Activated naive CD4-positive, alpha-beta T cell (primary cell): ENCODE measurements at regions not wholly inside any gene's neighbourhood (a gene's known extent, or its start where the extent isn't known, plus 50 kb on each side); places are given as distances from the start of the nearest gene placed in this dataset.
"Not testable (repeated sequence)": the region's sequence is repeated elsewhere in the genome, so short reads cannot be mapped to it uniquely, and the experiment has no call there.

Source experiments
- DNase-seq, 4 experiments: peaks; one replicate each; lab custom pipeline; 2025; lab: John Stamatoyannopoulos, UW

DNA sequence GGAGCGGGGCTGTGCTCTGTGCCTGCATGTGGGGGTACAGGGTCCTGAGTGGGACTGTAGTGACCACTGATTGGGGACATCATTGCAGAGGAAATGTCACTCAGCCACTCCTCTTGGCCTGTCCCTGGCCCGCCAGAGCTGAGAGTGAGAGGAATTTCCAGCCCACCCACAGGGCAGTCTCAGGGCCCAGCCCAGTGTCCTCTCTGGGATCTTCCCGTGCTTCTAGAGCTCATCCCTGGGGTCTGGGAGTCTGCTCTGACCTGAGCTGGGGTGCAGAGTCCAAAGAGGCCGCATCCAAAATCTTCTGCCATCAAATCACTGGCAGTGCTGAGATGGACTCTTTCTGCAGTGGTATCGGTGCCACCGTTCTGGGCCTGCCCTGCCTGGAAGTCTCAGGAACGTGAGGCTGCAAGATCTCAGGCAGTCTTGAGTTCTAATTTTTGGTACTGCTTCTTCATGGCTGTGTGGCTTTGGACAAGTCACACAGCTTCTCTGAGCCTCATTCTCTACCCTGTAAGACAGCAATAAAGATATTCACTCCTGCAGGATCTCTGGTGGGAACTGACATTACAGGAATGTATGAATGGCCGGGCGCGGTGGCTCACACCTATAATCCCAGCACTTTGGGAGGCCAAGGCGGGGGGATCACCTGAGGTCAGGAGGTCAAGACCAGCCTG is 100.8 kb upstream of the TARDBP start:
- no peak for DNase-seq

DNA sequence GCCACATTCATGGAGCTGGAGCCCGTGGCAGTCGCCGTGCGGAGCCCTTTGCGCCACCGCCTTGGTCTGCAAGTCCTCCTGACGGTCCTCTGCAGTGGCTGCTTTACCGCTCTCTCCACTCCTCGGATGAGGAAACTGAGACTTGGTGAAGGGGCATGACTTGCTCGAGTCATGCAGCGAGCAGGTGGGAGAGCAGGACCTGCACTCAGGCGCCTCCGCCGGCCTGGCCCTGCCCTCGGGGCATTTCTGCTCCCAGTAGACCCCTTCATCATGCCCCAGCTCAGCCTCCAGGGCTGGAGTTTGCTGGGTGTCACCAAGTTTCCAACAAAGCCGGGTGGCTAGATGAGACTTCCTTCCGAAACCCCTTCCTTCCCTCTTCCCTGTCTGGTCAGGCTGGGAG is 100.0 kb upstream of the TARDBP start:
- no peak for DNase-seq

DNA sequence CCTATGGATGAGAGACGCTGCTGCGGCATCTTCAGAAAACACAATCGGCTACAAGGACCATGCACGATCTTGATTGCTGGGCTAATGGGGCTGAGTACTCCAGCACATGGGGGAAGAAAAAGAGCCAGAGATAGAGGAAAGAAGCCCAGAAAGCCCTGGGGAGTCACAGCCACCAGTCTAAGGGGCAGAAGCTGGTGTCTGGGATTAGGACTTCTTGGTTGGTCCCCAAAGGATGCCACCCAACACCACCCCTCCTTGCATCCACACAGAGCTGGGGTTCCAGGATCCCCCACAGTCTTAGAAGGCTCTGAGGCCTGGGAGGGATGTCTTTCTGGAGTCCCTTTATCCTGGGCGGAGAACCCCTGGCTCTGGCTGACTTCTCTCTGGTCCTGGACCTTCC is 98.4 kb upstream of the TARDBP start:
- no peak for DNase-seq

DNA sequence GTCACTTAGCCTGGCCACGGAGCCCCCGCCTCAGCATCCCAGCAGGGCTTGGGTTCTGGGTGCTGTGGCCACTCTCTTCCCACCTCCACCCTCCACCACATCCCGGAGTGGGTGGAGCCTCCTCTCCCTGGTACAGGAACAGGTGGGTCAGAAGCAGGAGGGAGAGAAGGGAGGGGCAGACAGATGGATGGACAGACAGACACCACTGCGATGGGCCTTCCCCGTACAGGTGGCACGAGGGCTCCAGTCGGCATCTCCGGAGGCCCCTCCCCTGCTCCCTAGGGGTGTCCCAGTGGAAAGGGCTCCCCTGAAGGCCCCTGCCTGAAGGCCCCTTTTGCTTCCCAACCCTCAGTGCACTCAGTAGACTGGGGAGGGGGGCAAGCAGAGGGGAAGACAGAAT is 96.9 kb upstream of the TARDBP start:
- no peak for DNase-seq

DNA sequence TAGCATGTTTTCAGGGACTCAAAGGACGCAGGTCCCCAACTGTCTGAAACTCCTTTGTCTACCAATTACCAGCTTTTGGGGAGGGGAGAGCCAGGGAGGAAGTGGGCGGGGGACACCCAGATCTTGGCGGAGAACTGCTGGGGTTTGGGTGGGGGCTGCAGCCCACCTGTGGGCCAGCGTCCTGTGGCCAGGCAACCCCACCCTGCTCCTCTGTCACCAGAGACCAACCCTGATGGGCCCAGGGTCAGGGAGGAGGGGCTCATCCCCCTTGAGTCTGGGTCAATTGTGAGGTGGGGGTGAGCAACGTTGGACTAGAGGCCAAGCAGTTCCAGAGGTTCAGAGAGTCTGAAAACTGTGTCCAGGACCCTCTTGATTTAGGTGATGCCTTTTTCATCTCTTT is 96.1 kb upstream of the TARDBP start:
- DNase-seq: no peak

DNA sequence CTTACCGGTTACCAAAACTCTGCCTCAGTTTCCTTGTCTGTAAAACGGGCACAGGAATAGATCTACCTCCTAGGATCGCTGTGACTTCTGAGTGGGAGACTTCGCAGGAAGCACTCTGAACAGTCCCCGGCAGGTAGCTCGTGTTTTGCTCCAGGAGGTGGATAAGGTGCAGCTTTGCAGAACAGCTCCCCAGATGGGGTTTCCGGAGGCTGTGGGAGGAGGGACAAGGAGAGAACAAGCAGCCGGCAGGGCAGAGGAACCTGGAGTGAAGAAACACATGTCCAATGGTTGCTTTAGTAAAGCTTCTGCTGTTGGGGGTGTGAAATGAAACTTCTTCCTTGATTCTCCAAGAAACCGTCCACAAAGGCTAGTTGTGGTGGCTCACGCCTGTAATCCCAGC is 95.5 kb upstream of the TARDBP start:
- no peak for DNase-seq

DNA sequence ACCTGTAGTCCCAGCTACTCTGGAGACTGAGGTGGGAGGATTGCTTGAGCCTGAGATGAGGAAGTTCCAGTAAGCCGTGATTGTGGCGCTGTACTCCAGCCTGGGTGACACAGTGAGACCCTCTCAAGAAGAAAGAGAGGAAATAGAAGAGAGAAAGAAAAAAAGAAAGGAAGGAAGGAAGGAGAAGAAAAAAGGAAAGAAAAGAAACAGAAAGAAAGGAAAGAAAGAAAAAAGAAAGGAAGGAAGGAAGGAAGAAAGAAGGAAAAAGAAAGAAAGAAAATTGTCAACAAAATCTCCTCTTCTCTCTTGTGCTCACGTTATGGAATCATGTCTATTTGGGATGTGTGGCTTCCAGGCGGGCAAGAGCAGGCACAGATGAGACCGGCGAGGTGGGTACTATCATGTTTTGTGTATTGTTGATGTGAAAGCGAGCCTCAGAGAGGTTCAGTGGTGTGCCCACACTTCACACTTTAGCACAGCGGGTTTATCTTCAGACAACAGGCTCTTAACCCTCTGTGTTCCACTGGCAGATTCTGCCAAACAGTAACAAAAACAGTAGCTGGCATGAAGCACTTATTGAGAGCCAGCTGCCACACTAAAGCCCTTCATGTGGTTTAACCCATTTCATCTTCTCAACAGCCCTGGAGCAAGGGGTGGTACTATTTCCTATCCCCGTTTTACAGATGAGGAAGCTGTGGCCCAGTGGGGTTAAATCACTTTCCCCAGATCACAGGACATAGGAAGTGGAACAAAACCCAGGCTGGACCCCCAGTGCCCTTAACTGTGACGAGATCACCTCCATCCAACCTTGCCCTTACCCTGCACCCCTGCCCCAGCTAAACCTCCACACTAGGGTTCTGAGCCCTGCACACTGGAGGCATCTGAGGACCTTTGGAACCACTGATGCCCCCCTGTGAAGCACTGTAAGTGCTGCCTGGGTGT is 94.7 kb upstream of the TARDBP start:
- DNase-seq: no peak

DNA sequence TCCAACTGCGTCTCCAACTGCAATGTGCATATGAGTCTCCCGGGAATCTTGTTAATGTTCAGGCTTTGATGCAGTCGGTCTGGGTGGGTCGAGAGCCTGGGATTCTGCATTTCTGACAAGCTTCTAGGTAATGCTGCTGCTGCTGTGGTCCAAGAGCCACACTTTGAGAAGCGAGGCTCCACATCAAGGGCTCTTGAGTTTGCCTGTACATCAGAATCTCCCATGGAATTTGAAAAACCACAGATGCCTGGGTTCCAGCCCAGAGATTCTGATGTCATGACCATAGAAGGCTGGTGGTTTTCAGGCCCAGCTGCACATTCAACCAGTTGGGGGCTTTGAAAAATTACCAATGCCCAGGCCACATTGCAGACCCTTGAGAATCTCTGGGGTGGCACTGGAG is 93.9 kb upstream of the TARDBP start:
- no peak for DNase-seq

DNA sequence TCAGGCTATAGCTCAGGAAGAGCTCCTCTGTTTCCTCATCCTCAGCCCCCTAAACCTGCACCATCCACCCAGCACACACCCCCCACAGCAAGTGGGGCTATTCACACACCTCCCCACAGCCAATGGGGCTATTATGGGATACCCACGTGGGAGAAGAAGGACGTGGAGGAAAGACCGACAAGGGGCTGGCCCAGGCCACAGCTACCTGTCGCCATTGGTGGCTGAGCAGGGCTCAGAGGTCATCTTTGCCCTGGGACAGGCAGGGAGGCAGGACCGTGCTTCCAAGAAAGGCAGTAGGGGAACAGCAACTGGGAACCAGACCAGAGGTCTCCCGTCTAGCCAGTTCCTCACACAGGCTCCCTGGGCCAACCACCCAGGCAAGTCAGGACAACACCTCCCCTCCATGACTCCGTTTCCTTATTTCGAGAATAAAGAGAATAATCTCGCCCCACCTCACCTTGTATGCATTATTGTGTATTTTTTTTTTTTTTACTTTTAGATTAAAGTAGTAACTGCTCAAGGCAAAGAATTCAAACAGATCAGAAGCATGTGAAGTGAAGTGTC is 92.3 kb upstream of the TARDBP start:
- no peak for DNase-seq

DNA sequence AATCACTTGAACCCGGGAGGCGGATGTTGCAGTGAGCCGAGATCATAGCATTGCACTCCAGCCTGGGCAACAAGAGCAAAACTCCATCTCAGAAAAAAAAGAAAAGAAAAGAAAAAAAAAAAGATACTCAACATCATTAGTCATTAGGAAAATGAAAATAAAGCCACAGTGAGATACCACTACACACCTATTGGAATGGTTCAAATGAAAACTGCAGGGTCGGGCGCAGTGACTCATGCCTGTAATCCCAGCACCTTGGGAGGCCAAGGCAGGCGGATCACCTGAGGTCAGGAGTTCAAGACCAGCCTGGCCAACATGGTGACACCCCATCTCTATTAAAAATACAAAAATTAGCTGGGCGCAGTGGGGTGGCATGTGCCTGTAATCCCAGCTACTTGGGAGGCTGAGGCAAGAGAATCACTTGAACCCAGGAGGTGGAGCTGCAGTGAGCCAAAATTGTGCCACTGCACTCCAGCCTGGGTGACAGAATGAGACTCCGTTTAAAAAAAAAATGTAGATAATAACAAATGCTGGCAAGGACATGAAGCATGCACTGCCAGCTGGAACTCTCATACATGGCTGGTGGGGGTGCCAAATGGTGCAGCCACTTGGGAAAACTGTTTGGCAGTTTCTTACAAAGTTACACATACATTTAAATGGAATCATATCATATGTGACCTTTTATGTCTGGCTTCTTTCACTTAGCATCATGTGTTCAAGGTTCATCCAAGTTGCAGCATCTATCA is 90.0 kb upstream of the TARDBP start:
- DNase-seq: not testable (repeated sequence)

DNA sequence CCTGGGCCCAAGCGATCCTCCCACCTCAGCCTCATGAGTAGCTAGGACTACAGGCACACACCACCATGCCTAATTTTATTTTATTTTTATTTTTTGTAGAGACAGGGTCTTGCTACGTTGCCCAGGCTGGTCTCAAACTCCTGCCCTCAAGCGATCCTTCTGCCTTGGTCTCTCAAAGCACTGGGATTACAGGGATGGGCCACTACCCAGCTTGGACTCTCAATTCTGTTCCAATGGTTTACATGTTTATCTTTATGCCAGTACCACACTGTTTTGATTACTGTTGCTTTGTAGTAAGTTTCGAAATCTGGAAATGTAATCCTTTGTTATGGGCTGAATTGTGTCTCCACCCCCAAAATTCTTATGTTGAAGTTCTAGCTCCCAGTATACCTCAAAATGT is 88.4 kb upstream of the TARDBP start:
- no peak for DNase-seq

DNA sequence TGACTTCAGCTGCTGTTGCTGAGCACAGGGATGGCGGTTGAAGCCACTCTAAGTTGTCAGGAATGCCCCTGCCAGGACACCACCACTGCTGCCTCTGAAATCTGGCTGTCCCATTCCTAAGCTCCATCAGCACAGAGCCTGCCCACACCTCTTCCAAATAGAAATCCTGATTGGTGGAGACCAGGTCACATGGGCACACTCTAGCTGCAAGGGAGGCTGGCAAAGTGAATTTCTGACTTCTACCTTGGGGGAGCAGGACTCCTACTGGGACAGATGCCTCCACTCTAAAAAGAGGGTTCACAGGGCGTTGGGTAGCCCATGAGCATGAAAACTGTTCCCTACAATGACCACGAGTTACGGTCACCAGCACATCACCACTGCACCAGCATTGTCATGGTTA is 83.8 kb upstream of the TARDBP start:
- DNase-seq: no peak

DNA sequence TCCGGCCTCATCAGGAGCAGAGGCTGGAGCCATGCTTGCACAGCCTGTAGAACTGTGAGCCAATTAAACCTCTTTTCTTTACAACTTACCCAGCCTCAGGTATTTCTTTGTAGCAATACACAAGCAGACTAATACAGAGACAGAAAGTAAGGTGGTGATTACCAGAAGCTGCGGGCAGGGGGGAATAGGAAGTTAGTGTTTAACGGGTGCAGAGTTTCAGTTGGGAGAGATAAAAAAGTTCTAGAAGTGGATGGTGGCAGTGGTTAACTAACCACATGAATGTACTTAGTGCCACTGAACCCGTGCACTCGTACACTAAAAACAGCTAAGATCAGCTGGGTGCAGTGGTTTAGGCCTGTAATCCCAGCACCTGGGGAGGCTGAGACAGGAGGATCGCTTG is 80.4 kb upstream of the TARDBP start:
- DNase-seq: no peak

DNA sequence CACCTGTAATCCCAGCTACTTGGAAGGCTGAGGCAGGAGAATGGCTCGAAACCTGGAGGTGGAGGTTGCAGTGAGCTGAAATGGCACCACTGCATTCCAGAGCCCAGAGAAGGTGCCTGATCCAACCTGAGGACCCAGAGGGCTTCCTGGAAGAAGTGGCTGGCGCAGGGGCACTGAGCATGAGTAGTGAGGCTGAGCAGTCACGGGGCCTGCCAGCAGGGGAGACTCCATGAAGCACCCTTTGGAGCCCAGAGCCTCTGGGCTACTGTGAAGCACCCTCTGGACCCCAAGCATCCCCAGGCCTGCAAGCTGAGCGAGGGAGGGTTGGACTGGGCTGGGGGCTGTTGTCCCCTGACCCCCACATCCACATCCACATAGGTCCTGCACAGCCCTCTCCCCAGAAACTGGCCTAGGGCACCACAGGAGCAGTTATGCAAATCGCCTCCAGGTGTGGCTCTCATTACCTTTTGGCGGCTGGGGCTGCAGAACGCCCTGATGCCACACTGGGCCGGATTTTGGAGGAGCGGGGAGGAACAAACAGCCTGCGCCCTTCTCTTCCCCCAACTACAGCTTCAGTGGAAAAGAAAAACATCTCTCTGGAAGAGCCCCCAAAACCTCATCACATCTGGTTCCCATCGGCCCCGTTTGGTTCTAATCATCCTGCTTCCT is 78.2 kb upstream of the TARDBP start:
- DNase-seq: no peak

DNA sequence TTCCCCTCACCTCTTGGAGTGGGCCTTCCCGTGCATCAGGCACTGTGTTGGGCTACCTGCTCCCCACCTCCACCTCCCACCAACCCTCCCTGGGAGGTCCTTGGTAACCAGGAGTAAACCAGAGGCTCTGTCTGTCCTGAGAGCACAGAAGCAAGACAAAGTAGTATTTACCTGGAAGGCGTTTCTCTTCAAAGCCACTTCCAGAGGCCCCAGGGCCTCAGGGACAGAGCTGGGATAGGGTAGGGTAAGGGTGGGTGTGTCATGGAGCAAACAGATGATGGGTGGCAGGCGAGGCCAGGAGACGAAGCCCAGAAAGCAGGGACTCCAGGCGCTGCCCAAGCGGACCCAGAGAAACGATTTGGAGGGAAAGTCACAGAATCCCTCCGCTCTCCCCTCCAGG is 77.2 kb upstream of the TARDBP start:
- no peak for DNase-seq

DNA sequence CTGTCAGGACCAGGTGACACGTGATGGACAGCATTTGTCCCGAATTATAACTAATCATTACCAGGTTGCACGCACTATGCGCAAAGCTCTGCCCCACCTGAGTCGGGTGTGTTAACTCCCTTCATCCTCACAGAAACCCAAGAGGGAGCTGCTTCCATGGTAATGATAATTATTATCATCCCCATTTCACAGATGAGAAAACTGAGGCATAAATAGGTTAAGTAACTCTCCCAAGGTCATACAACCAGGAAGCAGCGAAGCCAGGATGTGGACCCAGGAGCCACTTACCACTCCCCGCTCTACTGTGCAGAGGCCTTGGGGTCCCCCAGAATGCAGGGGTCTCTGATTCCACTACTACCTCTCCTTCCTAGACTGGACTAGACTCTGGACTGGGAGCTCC is 76.7 kb upstream of the TARDBP start:
- DNase-seq: no peak

DNA sequence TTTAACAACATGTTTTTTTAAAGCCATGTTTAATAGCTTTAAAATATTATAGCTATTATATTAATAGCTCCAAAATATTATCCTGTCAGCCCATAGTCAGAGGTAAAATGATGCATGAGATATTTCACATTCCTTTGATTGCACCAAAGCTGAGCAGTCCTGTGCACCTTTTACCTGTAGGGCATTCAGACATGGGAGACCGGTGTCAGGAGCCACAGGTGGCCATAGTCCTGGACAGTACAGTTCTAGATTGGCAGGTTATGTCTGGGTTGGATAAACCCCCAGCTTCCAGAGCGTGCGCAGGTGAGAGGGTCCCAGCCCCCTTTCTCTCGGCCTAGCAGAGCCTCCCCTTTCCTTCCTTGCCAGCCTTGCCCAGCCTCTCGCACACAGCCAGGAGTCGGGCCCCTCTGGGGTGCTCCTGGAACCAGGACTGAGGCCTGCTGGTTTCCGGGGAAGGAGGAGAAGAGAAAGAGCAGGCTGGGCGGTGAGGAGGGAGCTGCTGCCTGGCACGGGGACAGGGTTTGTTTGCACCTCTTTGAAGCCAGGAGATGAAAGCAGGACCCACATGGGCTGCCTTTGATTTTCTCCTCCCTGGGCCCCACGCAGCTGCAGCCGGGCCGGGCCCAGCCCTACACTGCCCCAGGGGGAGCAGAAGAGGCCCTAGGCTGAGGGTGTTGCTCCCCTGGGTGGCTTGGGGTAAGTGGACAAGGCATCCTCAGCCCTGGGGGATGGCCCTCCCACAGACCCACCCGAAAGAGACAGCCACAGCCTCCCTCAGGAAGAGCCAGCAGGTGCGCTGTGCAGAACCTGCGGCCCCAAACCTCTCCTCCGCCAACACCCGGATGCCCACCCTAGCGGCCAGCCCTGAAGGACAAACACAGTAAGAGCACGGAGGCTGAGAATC is 75.2 kb upstream of the TARDBP start:
- DNase-seq: no peak

DNA sequence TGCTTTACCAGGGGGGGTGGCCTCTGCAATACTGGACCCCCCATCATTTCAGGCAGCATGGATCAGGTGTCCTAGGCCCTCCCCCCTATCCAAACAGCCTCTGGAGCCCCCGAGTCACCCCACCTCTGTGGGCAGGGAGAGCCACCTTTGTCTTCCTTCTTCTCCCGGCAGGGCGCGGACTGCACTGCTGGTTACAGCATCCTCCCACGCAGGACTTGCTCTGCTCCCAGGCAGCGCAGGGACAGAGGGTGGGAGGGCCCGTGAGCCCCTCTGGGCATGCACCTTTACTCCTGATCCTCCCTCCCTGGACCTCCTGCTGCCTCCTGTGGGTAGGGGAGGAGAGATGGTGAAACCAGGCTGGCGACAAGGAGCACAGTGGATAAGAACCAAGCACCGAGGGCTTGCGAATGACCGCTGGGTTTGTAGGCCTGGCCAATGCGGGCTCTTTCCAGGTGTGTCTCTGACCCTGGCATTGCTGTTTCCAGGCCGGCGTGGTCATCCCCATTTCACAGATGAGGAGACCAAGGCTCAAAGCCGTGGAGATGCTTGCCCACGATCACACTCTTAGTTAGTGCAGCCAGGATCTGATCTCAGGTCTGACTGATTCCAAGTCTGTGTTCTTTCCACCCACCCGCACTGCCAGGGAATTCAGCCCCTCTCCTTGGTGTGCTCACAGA is 73.6 kb upstream of the TARDBP start:
- no peak for DNase-seq

DNA sequence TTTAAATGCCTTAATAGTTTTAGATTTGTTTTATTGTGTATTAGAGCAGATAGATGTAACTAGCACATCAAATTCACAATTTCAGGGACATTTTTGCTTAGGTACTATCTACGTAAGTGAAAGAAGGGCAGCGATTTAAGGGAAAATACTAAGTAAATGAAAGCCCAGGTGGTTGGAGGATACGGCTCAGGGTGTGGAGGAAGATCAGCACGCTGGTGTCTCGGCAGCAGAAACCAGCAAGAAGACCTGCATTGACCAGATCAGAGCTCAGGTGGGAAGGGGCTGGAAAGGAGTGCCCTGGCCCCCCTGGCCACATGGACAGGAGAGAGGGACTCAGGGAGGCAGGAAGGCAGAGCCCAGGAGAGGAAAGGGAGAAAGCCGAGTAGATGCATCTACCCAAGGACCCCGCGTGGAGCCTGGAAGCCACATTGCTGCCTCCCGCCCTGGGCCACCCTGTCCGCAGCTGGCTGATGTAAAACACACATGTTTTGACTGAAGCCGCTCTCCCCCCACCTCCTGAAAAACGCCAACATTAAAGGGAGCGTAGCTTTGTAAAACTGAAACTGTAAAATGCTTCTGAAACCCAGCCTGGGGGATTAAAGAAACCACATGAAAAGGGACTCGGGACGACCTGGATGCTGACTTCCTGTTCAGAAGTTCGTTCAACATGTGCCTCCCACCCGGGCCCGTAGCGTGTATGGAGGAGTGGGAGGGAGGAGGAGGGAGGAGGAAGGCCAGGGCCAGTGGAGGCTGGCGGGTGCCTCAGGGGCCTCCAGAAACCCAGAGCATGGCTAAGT is 72.6 kb upstream of the TARDBP start:
- DNase-seq: no peak

DNA sequence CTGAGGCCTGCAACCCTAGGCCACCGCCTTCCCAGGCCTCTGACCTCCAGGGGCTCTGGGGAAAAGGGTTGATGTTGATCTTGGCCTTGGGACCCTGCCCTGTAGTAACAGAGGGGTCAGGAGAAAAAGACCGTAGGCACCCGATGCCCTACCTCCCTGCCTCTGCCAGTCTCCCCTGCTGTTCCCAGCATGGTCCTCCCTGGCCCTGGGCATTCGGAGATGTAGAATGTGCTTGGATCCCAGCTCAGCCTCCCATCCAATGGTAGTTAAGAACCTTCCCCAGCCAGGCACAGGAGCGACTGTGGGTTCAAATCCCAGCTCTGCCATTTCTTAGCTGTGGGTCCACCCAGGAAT is 72.0 kb upstream of the TARDBP start:
- no peak for DNase-seq
